ENCODE measurements at regions not wholly inside any gene's neighbourhood (a gene's known extent, or its start where the extent isn't known, plus 50 kb on each side); places are given as distances from the start of the nearest gene placed in this dataset.

GRCh38 chr17:52762794-52763167 is 604.3 kb upstream of the CA10 start:
- dilution Hi-C loops (cut with HindIII; ENCODE audit: low sequenced_read_pairs, unreplicated experiment): no loop called here
- in situ Hi-C loops (cut with MboI; ENCODE audit: low sequenced_read_pairs): no loop called here
- Histone ChIP-seq H3K4me2 (ENCODE audit: low read depth, low read length) (no peak overlapping the region), H4K8ac (ENCODE audit: low read depth in 2 of 2, low read length in 2 of 2) (no peak overlapping the region), H2AK5ac (ENCODE audit: low read depth, low read length) (no peak overlapping the region), H4K91ac (ENCODE audit: insufficient read depth, low read depth, low read length) (no peak overlapping the region), H3K36me3 (ENCODE audit: control insufficient read depth, insufficient read depth, low read length) (no peaks in the 10 kb centered on the region), H3K4ac (ENCODE audit: low read depth, low read length) (no peak overlapping the region), H2AK9ac (replicated peaks; ENCODE audit: low read depth, low read length, poor library complexity) (no peak overlapping the region), H2BK120ac (ENCODE audit: low read depth, low read length) (no peak overlapping the region), H3K27me3 (ENCODE audit: control insufficient read depth, insufficient read depth, low read length) (no peaks in the 10 kb centered on the region), H3K14ac (replicated peaks; ENCODE audit: low read depth, low read length) (no peak overlapping the region), H4K5ac (ENCODE audit: low read depth, low read length) (no peak overlapping the region), H2BK5ac (ENCODE audit: low read depth, low read length, poor library complexity, severe bottlenecking) (no peak overlapping the region), H3K23ac (ENCODE audit: low read depth, low read length) (no peak overlapping the region), H3K56ac (ENCODE audit: extremely low read depth, insufficient read depth, low read length) (no peak overlapping the region), H2BK20ac (ENCODE audit: low read depth, low read length) (no peak overlapping the region), H3K27ac (ENCODE audit: insufficient read depth, low read length) (no peak overlapping the region), H3K9ac (ENCODE audit: low read depth, low read length) (no peak overlapping the region), H3K79me1 (ENCODE audit: low read depth in 1 of 2, low read length in 2 of 2) (no peaks in the 10 kb centered on the region), H3K9me1 (ENCODE audit: insufficient read depth, low read length) (no peaks in the 10 kb centered on the region), H3K9me3 (ENCODE audit: control insufficient read depth, insufficient read depth, low read length) (peaks cover 13% of the 10 kb centered on the region), H2BK15ac (ENCODE audit: low read depth, low read length) (no peak overlapping the region), H3K18ac (ENCODE audit: low read depth, low read length) (no peak overlapping the region), H2AFZ (replicated peaks; ENCODE audit: low read length, poor library complexity) (no peak overlapping the region), H3K4me3 (ENCODE audit: insufficient read depth, low read depth, low read length) (no peak overlapping the region), H4K20me1 (ENCODE audit: insufficient read depth, low read length) (no peaks in the 10 kb centered on the region), H3K4me1 (ENCODE audit: control insufficient read depth, insufficient read depth, low read length) (no peaks in the 10 kb centered on the region)
- no peak for DNase-seq
- no CpG with 5 or more reads among the region's 1 CpG for WGBS, 2 experiments (ENCODE audit: extremely low coverage in 2 of 2, insufficient read length in 1 of 2)
- ChIA-PET CTCF (no interaction called here), POLR2A (ENCODE audit: unreplicated experiment) (no interaction called here)
- intact Hi-C loops (cut with micrococcal nuclease): no loop called here
- no TSS peak for BruUV-seq (replicated peaks)
- no peak for ATAC-seq (ENCODE audit: low read depth)
- no peak for TF ChIP-seq CHD1 (IDR thresholded peaks at IDR 0.05; ENCODE audit: low read depth, low read length)
- no peak for TF ChIP-seq SMC3 (IDR thresholded peaks at IDR 0.05; ENCODE audit: low read depth, low read length)
- no peak for TF ChIP-seq RFX5 (IDR thresholded peaks at IDR 0.05; ENCODE audit: low read depth, low read length)
- TF ChIP-seq ELK1 (IDR thresholded peaks at IDR 0.05; ENCODE audit: borderline replicate concordance, low read depth, low read length): no peak

All from IMR-90 (cell line).